WTC11 (cell line): ENCODE measurements at regions not wholly inside any gene's neighbourhood (a gene's known extent, or its start where the extent isn't known, plus 50 kb on each side); places are given as distances from the start of the nearest gene placed in this dataset.

ENCODE experiments used
- ATAC-seq: fragments of 200-7000 bp; cut with Tn5 transposase; 2 replicates; pipeline ENCODE4 v1.10.0; 2021; ENCODE audit warnings: mild to moderate bottlenecking, moderate library complexity
- CTCF ChIA-PET: fragments of 300-600 bp; sonication (Branson Sonifier 250); formaldehyde crosslinking; loops from one replicate; lab custom pipeline; 2021; ENCODE audit warnings: antibody characterized with exemption; lab: Charles Lee
- POLR2A ChIA-PET: fragments of 350-600 bp; sonication (Branson Sonifier 250); formaldehyde crosslinking; loops from one replicate; lab custom pipeline; 2021; ENCODE audit warnings: antibody characterized with exemption; lab: Charles Lee
- DNase-seq: peaks from one replicate; pipeline ENCODE4 v3.0.0; 2021; ENCODE audit warnings: low spot score
- H3K27ac Mint-ChIP-seq: 2 replicates; pipeline ENCODE4 v1.8.0; 2021; ENCODE audit warnings: mixed read lengths
- H3K27me3 Mint-ChIP-seq: 2 replicates; pipeline ENCODE4 v1.8.0; 2021; ENCODE audit warnings: low read depth, mild to moderate bottlenecking, moderate library complexity, mixed read lengths
- H3K36me3 Mint-ChIP-seq: 2 replicates; pipeline ENCODE4 v1.8.0; 2021; ENCODE audit warnings: mixed read lengths
- H3K4me1 Mint-ChIP-seq: 2 replicates; pipeline ENCODE4 v1.8.0; 2022; ENCODE audit warnings: mixed read lengths
- H3K4me3 Mint-ChIP-seq: 2 replicates; pipeline ENCODE4 v1.8.0; 2021; ENCODE audit warnings: mild to moderate bottlenecking, moderate library complexity, mixed read lengths
- H3K9me3 Mint-ChIP-seq: 2 replicates; pipeline ENCODE4 v1.8.0; 2021; ENCODE audit warnings: mixed read lengths
- ELF4 ChIP-seq: sonication (generic); formaldehyde crosslinking; IDR thresholded peaks from 2 replicates; pipeline ENCODE4 v1.8.1; 2022; ENCODE audit warnings: low read depth, mild to moderate bottlenecking, moderate library complexity, missing genetic modification reagents
- ESRRA ChIP-seq: sonication (generic); formaldehyde crosslinking; IDR thresholded peaks from 2 replicates; pipeline ENCODE4 v1.8.1; 2022; ENCODE audit warnings: mild to moderate bottlenecking, missing genetic modification reagents, borderline replicate concordance
- ETV6 ChIP-seq: sonication (generic); formaldehyde crosslinking; IDR thresholded peaks from 2 replicates; pipeline ENCODE4 v1.8.1; 2022; ENCODE audit warnings: mild to moderate bottlenecking, missing genetic modification reagents
- FOXJ3 ChIP-seq: sonication (generic); formaldehyde crosslinking; IDR thresholded peaks from 2 replicates; pipeline ENCODE4 v1.9.0; 2021; ENCODE audit warnings: missing genetic modification reagents, mild to moderate bottlenecking, borderline replicate concordance
- FOXK1 ChIP-seq: sonication (generic); formaldehyde crosslinking; IDR thresholded peaks from 2 replicates; pipeline ENCODE4 v1.8.0; 2022; ENCODE audit warnings: mild to moderate bottlenecking, moderate library complexity, missing genetic modification reagents
- FOXP1 ChIP-seq: sonication (generic); formaldehyde crosslinking; IDR thresholded peaks from 2 replicates; pipeline ENCODE4 v1.8.0; 2022; ENCODE audit warnings: missing genetic modification reagents, mild to moderate bottlenecking, moderate library complexity, borderline replicate concordance
- GABPB1 ChIP-seq: sonication (generic); formaldehyde crosslinking; IDR thresholded peaks from 2 replicates; pipeline ENCODE4 v1.8.1; 2023; ENCODE audit warnings: mild to moderate bottlenecking, missing genetic modification reagents
- GTF2I ChIP-seq: fragments of 250-450 bp; sonication (Bioruptor Pico); conservative IDR thresholded peaks from 2 replicates; pipeline ENCODE4 v1.4.0; 2021; ENCODE audit warnings: mild to moderate bottlenecking
- IRF2 ChIP-seq: sonication (generic); formaldehyde crosslinking; IDR thresholded peaks from 2 replicates; pipeline ENCODE4 v1.8.0; 2022; ENCODE audit warnings: low read depth, missing genetic modification reagents, borderline replicate concordance
- RELA ChIP-seq: sonication (generic); formaldehyde crosslinking; IDR thresholded peaks from 2 replicates; pipeline ENCODE4 v1.8.1; 2022; ENCODE audit warnings: missing genetic modification reagents, mild to moderate bottlenecking, borderline replicate concordance
- SMAD4 ChIP-seq: sonication (generic); formaldehyde crosslinking; IDR thresholded peaks from 2 replicates; pipeline ENCODE4 v1.8.0; 2022; ENCODE audit warnings: mild to moderate bottlenecking, missing genetic modification reagents
- SP1 ChIP-seq: sonication (generic); formaldehyde crosslinking; conservative IDR thresholded peaks from 2 replicates; pipeline ENCODE4 v1.8.1; 2022; ENCODE audit warnings: missing genetic modification reagents
- ZNF219 ChIP-seq: sonication (generic); formaldehyde crosslinking; IDR thresholded peaks from 2 replicates; pipeline ENCODE4 v1.8.0; 2023; ENCODE audit warnings: missing genetic modification reagents, mild to moderate bottlenecking, borderline replicate concordance
- ZNF232 ChIP-seq: sonication (generic); formaldehyde crosslinking; IDR thresholded peaks from 2 replicates; pipeline ENCODE4 v1.8.0; 2022; ENCODE audit warnings: mild to moderate bottlenecking, missing genetic modification reagents
- ZNF396 ChIP-seq: fragments of 250-450 bp; sonication (Bioruptor Pico); IDR thresholded peaks from 2 replicates; pipeline ENCODE4 v1.8.0; 2021; ENCODE audit warnings: mild to moderate bottlenecking, moderate library complexity, borderline replicate concordance
- ZNF416 ChIP-seq: fragments of 250-450 bp; sonication (Bioruptor Pico); IDR thresholded peaks from 2 replicates; pipeline ENCODE4 v1.9.0; 2021; ENCODE audit warnings: mild to moderate bottlenecking, inconsistent platforms
- TF ChIP-seq, protein P1 (sequence below): sonication (generic); formaldehyde crosslinking; IDR thresholded peaks from 2 replicates; pipeline ENCODE4 v1.8.0; 2022; ENCODE audit warnings: mild to moderate bottlenecking, missing genetic modification reagents
- TF ChIP-seq, protein P2 (sequence below): sonication (generic); formaldehyde crosslinking; IDR thresholded peaks from 2 replicates; pipeline ENCODE4 v1.8.0; 2023; ENCODE audit warnings: missing genetic modification reagents
- TF ChIP-seq, protein P3 (sequence below): sonication (generic); formaldehyde crosslinking; conservative IDR thresholded peaks from 2 replicates; pipeline ENCODE4 v1.8.1; 2022; ENCODE audit warnings: mild to moderate bottlenecking, missing genetic modification reagents
- TF ChIP-seq, protein P4 (sequence below): sonication (generic); formaldehyde crosslinking; IDR thresholded peaks from 2 replicates; pipeline ENCODE4 v1.8.0; 2022; ENCODE audit warnings: mild to moderate bottlenecking, missing genetic modification reagents
- TF ChIP-seq, protein P5 (sequence below): sonication (generic); formaldehyde crosslinking; conservative IDR thresholded peaks from 2 replicates; pipeline ENCODE4 v1.8.1; 2023; ENCODE audit warnings: mild to moderate bottlenecking, low read depth, missing genetic modification reagents, moderate library complexity
- TF ChIP-seq, protein P6 (sequence below): fragments of 250-450 bp; sonication (Bioruptor Pico); IDR thresholded peaks from 2 replicates; pipeline ENCODE4 v2.1.2; 2022; ENCODE audit warnings: mild to moderate bottlenecking, moderate library complexity
- TF ChIP-seq, protein P7 (sequence below): sonication (generic); formaldehyde crosslinking; IDR thresholded peaks from 2 replicates; pipeline ENCODE4 v1.8.1; 2023; ENCODE audit warnings: mild to moderate bottlenecking, missing genetic modification reagents

DNA sequence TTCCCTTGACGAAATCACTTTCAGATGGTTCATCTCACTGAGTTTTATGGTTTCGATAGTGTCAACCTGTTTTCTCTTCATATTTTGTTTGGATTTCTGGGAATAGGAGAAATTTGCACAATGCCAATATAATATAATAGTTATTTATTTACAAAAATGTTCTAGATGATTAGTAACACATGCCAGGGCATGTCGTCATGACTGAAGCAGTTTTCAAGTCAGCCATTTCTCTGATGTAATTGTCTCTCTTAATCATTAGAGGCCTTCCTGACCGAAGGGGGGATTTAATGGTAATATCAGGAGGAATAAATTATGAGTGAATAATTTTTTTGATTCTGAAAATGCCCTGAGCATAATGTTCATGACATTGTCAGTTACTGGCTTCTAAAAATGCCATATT lies 246.5 kb upstream of the ATP10B start (continued):
- TF ChIP-seq ETV6 (CRISPR knock-in tag), result no peak
- TF ChIP-seq FOXK1 (CRISPR knock-in tag), result no peak
- TF ChIP-seq ESRRA, result no peak
- no peak for TF ChIP-seq GTF2I
- no peak for TF ChIP-seq FOXJ3

DNA sequence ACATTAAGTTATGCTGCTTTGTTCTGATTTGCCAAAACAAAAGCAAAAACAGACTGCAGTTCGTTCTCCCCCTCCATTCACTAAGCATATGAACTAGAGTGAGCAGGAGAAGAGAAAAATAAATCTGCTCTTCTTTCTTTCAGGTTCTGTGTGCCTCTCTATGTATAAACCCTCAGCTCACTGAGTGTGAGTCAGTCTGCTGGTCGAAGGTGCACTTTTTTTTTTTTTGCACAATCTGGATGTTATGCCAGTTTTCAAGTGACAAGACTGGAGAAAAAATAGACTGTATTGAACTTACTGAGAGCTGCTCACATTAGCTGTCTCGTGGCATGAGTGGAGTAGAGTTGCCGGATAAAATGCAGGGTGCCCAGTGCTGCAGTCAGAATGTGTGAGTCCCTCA lies 244.6 kb upstream of the ATP10B start:
- ChIA-PET CTCF (no interaction called here), POLR2A (no interaction called here)

DNA sequence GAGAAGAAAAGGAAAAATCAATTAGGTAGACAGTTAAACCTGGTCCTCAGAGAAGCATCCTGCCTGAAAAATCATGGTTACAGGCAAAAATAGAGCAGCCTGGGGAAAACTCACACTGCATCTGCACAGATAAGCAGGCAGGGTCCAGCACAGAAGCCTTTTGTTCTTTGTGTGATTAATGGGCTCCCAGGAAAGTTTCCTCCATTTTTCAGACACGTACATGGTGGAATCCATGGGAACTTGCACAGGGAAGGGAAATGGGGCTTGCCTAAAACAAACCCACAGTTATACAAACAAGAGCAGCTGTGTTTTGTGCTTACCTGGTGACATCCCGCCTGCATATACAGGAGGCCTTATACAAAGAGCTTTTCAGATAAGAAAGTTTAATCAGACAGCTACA lies 243.9 kb upstream of the ATP10B start:
- H3K27ac Mint-ChIP-seq, result no peak overlapping the region
- no peaks in the 10 kb centered on the region for H3K36me3 Mint-ChIP-seq
- ChIA-PET POLR2A (no interaction called here), CTCF (no interaction called here)
- peaks cover 3% of the 10 kb centered on the region; the same call in 1 of the 2 replicates for H3K27me3 Mint-ChIP-seq
- DNase-seq (no peak), ATAC-seq (no peak)
- H3K4me3 Mint-ChIP-seq, result no peak overlapping the region
- TF ChIP-seq, protein P1, sequence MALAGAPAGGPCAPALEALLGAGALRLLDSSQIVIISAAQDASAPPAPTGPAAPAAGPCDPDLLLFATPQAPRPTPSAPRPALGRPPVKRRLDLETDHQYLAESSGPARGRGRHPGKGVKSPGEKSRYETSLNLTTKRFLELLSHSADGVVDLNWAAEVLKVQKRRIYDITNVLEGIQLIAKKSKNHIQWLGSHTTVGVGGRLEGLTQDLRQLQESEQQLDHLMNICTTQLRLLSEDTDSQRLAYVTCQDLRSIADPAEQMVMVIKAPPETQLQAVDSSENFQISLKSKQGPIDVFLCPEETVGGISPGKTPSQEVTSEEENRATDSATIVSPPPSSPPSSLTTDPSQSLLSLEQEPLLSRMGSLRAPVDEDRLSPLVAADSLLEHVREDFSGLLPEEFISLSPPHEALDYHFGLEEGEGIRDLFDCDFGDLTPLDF (CRISPR knock-in tag), result no peak
- TF ChIP-seq GABPB1 (CRISPR knock-in tag) (no peak), RELA (CRISPR knock-in tag) (no peak), SMAD4 (CRISPR knock-in tag) (no peak), ZNF416 (CRISPR knock-in tag) (no peak), ZNF396 (CRISPR knock-in tag) (no peak), SP1 (CRISPR knock-in tag) (no peak), FOXK1 (CRISPR knock-in tag) (no peak)
- TF ChIP-seq, protein P2, sequence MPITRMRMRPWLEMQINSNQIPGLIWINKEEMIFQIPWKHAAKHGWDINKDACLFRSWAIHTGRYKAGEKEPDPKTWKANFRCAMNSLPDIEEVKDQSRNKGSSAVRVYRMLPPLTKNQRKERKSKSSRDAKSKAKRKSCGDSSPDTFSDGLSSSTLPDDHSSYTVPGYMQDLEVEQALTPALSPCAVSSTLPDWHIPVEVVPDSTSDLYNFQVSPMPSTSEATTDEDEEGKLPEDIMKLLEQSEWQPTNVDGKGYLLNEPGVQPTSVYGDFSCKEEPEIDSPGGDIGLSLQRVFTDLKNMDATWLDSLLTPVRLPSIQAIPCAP (CRISPR knock-in tag), result no peak
- TF ChIP-seq, protein P3, sequence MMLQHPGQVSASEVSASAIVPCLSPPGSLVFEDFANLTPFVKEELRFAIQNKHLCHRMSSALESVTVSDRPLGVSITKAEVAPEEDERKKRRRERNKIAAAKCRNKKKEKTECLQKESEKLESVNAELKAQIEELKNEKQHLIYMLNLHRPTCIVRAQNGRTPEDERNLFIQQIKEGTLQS (CRISPR knock-in tag), result no peak
- TF ChIP-seq, protein P4, sequence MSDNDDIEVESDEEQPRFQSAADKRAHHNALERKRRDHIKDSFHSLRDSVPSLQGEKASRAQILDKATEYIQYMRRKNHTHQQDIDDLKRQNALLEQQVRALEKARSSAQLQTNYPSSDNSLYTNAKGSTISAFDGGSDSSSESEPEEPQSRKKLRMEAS, result no peak
- H3K9me3 Mint-ChIP-seq, result 0 out of 2 replicates have a peak, but pooled peaks cover 4% of the 10 kb centered on the region
- H3K4me1 Mint-ChIP-seq, result no peaks in the 10 kb centered on the region

More for the DNA sequence above, 244.6 kb upstream of the ATP10B start:
- TF ChIP-seq RELA (CRISPR knock-in tag) (no peak), IRF2 (CRISPR knock-in tag) (no peak), ELF4 (no peak), FOXP1 (CRISPR knock-in tag) (no peak), ZNF232 (CRISPR knock-in tag) (no peak), ETV6 (CRISPR knock-in tag) (no peak), SP1 (CRISPR knock-in tag) (no peak), FOXJ3 (no peak), ZNF219 (CRISPR knock-in tag) (no peak)
- TF ChIP-seq, protein P5, sequence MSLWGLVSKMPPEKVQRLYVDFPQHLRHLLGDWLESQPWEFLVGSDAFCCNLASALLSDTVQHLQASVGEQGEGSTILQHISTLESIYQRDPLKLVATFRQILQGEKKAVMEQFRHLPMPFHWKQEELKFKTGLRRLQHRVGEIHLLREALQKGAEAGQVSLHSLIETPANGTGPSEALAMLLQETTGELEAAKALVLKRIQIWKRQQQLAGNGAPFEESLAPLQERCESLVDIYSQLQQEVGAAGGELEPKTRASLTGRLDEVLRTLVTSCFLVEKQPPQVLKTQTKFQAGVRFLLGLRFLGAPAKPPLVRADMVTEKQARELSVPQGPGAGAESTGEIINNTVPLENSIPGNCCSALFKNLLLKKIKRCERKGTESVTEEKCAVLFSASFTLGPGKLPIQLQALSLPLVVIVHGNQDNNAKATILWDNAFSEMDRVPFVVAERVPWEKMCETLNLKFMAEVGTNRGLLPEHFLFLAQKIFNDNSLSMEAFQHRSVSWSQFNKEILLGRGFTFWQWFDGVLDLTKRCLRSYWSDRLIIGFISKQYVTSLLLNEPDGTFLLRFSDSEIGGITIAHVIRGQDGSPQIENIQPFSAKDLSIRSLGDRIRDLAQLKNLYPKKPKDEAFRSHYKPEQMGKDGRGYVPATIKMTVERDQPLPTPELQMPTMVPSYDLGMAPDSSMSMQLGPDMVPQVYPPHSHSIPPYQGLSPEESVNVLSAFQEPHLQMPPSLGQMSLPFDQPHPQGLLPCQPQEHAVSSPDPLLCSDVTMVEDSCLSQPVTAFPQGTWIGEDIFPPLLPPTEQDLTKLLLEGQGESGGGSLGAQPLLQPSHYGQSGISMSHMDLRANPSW (CRISPR knock-in tag), result no peak
- TF ChIP-seq, protein P2 (CRISPR knock-in tag), result no peak
- TF ChIP-seq, protein P6, sequence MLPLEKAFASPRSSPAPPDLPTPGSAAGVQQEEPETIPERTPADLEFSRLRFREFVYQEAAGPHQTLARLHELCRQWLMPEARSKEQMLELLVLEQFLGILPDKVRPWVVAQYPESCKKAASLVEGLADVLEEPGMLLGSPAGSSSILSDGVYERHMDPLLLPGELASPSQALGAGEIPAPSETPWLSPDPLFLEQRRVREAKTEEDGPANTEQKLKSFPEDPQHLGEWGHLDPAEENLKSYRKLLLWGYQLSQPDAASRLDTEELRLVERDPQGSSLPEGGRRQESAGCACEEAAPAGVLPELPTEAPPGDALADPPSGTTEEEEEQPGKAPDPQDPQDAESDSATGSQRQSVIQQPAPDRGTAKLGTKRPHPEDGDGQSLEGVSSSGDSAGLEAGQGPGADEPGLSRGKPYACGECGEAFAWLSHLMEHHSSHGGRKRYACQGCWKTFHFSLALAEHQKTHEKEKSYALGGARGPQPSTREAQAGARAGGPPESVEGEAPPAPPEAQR (CRISPR knock-in tag), result no peak
- TF ChIP-seq, protein P7, sequence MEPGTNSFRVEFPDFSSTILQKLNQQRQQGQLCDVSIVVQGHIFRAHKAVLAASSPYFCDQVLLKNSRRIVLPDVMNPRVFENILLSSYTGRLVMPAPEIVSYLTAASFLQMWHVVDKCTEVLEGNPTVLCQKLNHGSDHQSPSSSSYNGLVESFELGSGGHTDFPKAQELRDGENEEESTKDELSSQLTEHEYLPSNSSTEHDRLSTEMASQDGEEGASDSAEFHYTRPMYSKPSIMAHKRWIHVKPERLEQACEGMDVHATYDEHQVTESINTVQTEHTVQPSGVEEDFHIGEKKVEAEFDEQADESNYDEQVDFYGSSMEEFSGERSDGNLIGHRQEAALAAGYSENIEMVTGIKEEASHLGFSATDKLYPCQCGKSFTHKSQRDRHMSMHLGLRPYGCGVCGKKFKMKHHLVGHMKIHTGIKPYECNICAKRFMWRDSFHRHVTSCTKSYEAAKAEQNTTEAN, result no peak
- TF ChIP-seq, all 79 proteins: peak for 0
- Mint-ChIP-seq H3K9me3 (0 out of 2 replicates have a peak, but pooled peaks cover 4% of the 10 kb centered on the region), H3K27me3 (peaks cover 3% of the 10 kb centered on the region; the same call in 1 of the 2 replicates), H3K4me1 (no peaks in the 10 kb centered on the region), H3K36me3 (no peaks in the 10 kb centered on the region), H3K4me3 (no peak overlapping the region), H3K27ac (no peak overlapping the region)
- DNase-seq (no peak), ATAC-seq (no peak)
